ENCODE measurements at regions not wholly inside any gene's neighbourhood (a gene's known extent, or its start where the extent isn't known, plus 50 kb on each side); places are given as distances from the start of the nearest gene placed in this dataset.

- 60 to 70% methylated on average over 8 of the region's 8 CpGs for WGBS, 2 donors
- H3K4me1 ChIP-seq, result peaks cover 0 to 22% (median 8%) of the 10 kb centered on the region in 4 donors
- peak overlapping the region in 3 of 4 donors; percentile 25 to 60 (median 46) for H3K27ac ChIP-seq
- DNase-seq, result no peak
- TF ChIP-seq EP300 (IDR thresholded peaks at IDR 0.05), result no peak
- TF ChIP-seq POLR2A (IDR thresholded peaks at IDR 0.05), result no peak
- TF ChIP-seq CTCF (IDR thresholded peaks at IDR 0.05), result no peak
- no peak for TF ChIP-seq POLR2AphosphoS5 (IDR thresholded peaks at IDR 0.05)
- H3K27me3 ChIP-seq, result no peaks in the 10 kb centered on the region
- no peaks in the 10 kb centered on the region for H3K9me3 ChIP-seq
- intact Hi-C loops (cut with DNase I), result loop anchor here (10.0 kb wide), 1 partner anchor 229 kb away; the partner anchor contains the start of gene SNX18
- H3K36me3 ChIP-seq, result no peaks in the 10 kb centered on the region
- H3K4me3 ChIP-seq, result no peak overlapping the region
Measured at GRCh38 chr5:54743997-54744788, 226.6 kb downstream of the SNX18 start.

- H3K4me3 ChIP-seq, result no peak overlapping the region
- intact Hi-C loops (cut with DNase I), result loop anchor here (10.0 kb wide), 1 partner anchor 229 kb away; the partner anchor contains the start of gene SNX18
- no peaks in the 10 kb centered on the region for H3K9me3 ChIP-seq
- WGBS, 2 donors, result 93 to 94% methylated on average over 5 of the region's 5 CpGs
- H3K36me3 ChIP-seq, result no peaks in the 10 kb centered on the region
- H3K27me3 ChIP-seq, result no peaks in the 10 kb centered on the region
- TF ChIP-seq POLR2A (IDR thresholded peaks at IDR 0.05) (no peak), EP300 (IDR thresholded peaks at IDR 0.05) (no peak), CTCF (IDR thresholded peaks at IDR 0.05) (no peak), POLR2AphosphoS5 (IDR thresholded peaks at IDR 0.05) (no peak)
- peaks cover 0 to 22% (median 8%) of the 10 kb centered on the region in 4 donors for H3K4me1 ChIP-seq
- peak overlapping the region in 3 of 4 donors; percentile 25 to 60 (median 46) for H3K27ac ChIP-seq
- DNase-seq, result no peak
Measured at GRCh38 chr5:54743581-54743980, 226.0 kb downstream of the SNX18 start.

GRCh38 chr5:54742417-54742891 is 224.9 kb downstream of the SNX18 start:
- no peaks in the 10 kb centered on the region for H3K36me3 ChIP-seq
- no peak for DNase-seq
- H3K27me3 ChIP-seq, result no peaks in the 10 kb centered on the region
- no peaks in the 10 kb centered on the region for H3K9me3 ChIP-seq
- H3K27ac ChIP-seq, result no peak overlapping the region
- TF ChIP-seq POLR2AphosphoS5 (IDR thresholded peaks at IDR 0.05), result no peak
- WGBS, 2 donors, result 17 to 59% methylated on average over 7 of the region's 7 CpGs
- intact Hi-C loops (cut with DNase I), result loop anchor here (10.0 kb wide), 1 partner anchor 228 kb away; the partner anchor contains the start of gene SNX18
- no peak overlapping the region for H3K4me3 ChIP-seq
- peaks cover 0 to 22% (median 8%) of the 10 kb centered on the region in 4 donors for H3K4me1 ChIP-seq

- Histone ChIP-seq H3K27ac (no peak overlapping the region), H3K36me3 (no peaks in the 10 kb centered on the region), H3K4me3 (no peak overlapping the region), H3K9me3 (no peaks in the 10 kb centered on the region), H3K27me3 (no peaks in the 10 kb centered on the region), H3K4me1 (peaks cover 0 to 22% (median 8%) of the 10 kb centered on the region in 4 donors)
- TF ChIP-seq POLR2AphosphoS5 (IDR thresholded peaks at IDR 0.05) (no peak), POLR2A (IDR thresholded peaks at IDR 0.05) (no peak), CTCF (IDR thresholded peaks at IDR 0.05) (no peak)
- no peak for DNase-seq
- 93 to 95% methylated on average over 6 of the region's 6 CpGs for WGBS, 2 donors
- intact Hi-C loops (cut with DNase I), result loop anchor here (10.0 kb wide), 1 partner anchor 227 kb away; the partner anchor contains the start of gene SNX18
Measured at GRCh38 chr5:54741711-54742110, 224.2 kb downstream of the SNX18 start.

- H3K9me3 ChIP-seq, result no peaks in the 10 kb centered on the region
- peaks cover 0 to 22% (median 8%) of the 10 kb centered on the region in 4 donors for H3K4me1 ChIP-seq
- no peaks in the 10 kb centered on the region for H3K27me3 ChIP-seq
- 83 to 93% methylated on average over 5 of the region's 5 CpGs for WGBS, 2 donors
- no peaks in the 10 kb centered on the region for H3K36me3 ChIP-seq
- no peak overlapping the region for H3K4me3 ChIP-seq
- intact Hi-C loops (cut with DNase I), result loop anchor here (10.0 kb wide), 1 partner anchor 225 kb away; the partner anchor contains the start of gene SNX18
- TF ChIP-seq POLR2A (IDR thresholded peaks at IDR 0.05) (no peak), CTCF (IDR thresholded peaks at IDR 0.05) (no peak), EP300 (IDR thresholded peaks at IDR 0.05) (no peak), POLR2AphosphoS5 (IDR thresholded peaks at IDR 0.05) (no peak)
- DNase-seq, result no peak
- H3K27ac ChIP-seq, result no peak overlapping the region
Measured at GRCh38 chr5:54740141-54740540, 222.6 kb downstream of the SNX18 start.
